ENCODE measurements at regions not wholly inside any gene's neighbourhood (a gene's known extent, or its start where the extent isn't known, plus 50 kb on each side); places are given as distances from the start of the nearest gene placed in this dataset.

DNA sequence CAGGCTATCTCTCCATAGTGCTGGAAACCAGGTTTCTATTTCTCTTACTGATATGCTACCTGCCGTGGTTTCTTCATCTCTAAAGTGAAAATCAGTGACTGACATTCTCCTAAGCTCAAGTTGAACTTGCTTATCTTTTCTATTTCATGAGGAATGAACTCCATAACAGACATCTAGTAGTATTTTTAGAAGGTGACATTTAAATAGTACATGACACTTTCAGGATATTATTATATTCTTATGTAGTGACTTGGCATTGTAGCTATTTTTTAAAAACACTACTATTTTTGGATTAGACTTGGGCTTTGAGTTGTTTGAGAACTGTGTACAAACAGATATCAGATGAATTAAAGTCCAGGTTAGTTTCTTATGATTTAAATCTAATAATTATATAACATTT, 1381.8 kb downstream of the DSC3 start:
- TF ChIP-seq CBFB (IDR thresholded peaks at IDR 0.05; ENCODE audit: low read depth) = no peak
- TF ChIP-seq, protein P1, sequence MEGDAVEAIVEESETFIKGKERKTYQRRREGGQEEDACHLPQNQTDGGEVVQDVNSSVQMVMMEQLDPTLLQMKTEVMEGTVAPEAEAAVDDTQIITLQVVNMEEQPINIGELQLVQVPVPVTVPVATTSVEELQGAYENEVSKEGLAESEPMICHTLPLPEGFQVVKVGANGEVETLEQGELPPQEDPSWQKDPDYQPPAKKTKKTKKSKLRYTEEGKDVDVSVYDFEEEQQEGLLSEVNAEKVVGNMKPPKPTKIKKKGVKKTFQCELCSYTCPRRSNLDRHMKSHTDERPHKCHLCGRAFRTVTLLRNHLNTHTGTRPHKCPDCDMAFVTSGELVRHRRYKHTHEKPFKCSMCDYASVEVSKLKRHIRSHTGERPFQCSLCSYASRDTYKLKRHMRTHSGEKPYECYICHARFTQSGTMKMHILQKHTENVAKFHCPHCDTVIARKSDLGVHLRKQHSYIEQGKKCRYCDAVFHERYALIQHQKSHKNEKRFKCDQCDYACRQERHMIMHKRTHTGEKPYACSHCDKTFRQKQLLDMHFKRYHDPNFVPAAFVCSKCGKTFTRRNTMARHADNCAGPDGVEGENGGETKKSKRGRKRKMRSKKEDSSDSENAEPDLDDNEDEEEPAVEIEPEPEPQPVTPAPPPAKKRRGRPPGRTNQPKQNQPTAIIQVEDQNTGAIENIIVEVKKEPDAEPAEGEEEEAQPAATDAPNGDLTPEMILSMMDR (IDR thresholded peaks at IDR 0.05 in 2 of 3, conservative IDR thresholded peaks at IDR 0.05 in 1 of 3; ENCODE audit: control insufficient read depth in 2 of 3, extremely low read depth in 1 of 3, insufficient read depth in 1 of 3, low read depth in 3 of 3, low read length in 3 of 3) = no peak
- TF ChIP-seq POLR2A (IDR thresholded peaks at IDR 0.05; ENCODE audit: low read depth, low read length) = no peak
- TF ChIP-seq, protein P2, sequence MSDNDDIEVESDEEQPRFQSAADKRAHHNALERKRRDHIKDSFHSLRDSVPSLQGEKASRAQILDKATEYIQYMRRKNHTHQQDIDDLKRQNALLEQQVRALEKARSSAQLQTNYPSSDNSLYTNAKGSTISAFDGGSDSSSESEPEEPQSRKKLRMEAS (IDR thresholded peaks at IDR 0.05; ENCODE audit: low read depth, low read length) = no peak
- TF ChIP-seq NR2C2 (IDR thresholded peaks at IDR 0.05; ENCODE audit: borderline replicate concordance, control insufficient read depth, insufficient read length, low read depth) = no peak
